Panc1 (cell line): ENCODE measurements at regions not wholly inside any gene's neighbourhood (a gene's known extent, or its start where the extent isn't known, plus 50 kb on each side); places are given as distances from the start of the nearest gene placed in this dataset.

ENCODE experiments used
- CTCF ChIP-seq: fragments of 450-650 bp; IDR thresholded peaks from 2 replicates; pipeline ENCODE4 v1.5.1; 2017; ENCODE audit warnings: mild to moderate bottlenecking
- POLR2AphosphoS5 ChIP-seq: IDR thresholded peaks from 2 replicates; pipeline ENCODE4 v1.6.1; 2012; ENCODE audit warnings: mild to moderate bottlenecking, low read depth, low read length, moderate library complexity
- SIN3A ChIP-seq: IDR thresholded peaks from 2 replicates; pipeline ENCODE4 v1.6.1; 2012; ENCODE audit warnings: low read depth, mild to moderate bottlenecking, low read length, moderate library complexity, borderline replicate concordance; ENCODE audit not compliant: insufficient read depth
- TF ChIP-seq, protein P1 (sequence below), 2 experiments: IDR thresholded peaks; 2 replicates each; pipeline ENCODE4 v1.6.1; 2011 to 2012; ENCODE audit warnings: low read depth in 2 of 2, control low read depth in 1 of 2, low read length in 1 of 2, mild to moderate bottlenecking in 1 of 2, moderate library complexity in 1 of 2; ENCODE audit not compliant: insufficient read depth in 1 of 2

DNA sequence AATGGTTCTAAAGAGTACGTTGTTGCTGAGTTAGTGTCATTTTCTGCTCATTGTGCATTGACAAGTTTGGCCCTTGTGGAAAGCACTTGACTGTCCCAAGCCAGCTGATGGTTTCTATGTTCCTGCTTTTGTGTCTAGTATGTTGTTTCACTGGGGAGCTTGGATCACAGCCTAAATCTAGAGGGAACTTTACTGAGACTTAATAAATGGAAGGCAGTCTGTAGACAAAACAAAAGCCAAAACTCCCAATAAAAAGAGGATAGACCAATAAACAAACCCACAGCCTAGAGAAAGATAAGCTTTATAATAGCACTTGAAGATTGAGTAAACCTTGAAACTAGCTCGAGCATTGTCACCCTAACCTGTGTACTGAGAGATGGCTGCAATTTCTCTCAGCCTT, 196.8 kb downstream of the ADRA2A start:
- no peak for TF ChIP-seq CTCF
- no peak for TF ChIP-seq POLR2AphosphoS5
- TF ChIP-seq, protein P1, sequence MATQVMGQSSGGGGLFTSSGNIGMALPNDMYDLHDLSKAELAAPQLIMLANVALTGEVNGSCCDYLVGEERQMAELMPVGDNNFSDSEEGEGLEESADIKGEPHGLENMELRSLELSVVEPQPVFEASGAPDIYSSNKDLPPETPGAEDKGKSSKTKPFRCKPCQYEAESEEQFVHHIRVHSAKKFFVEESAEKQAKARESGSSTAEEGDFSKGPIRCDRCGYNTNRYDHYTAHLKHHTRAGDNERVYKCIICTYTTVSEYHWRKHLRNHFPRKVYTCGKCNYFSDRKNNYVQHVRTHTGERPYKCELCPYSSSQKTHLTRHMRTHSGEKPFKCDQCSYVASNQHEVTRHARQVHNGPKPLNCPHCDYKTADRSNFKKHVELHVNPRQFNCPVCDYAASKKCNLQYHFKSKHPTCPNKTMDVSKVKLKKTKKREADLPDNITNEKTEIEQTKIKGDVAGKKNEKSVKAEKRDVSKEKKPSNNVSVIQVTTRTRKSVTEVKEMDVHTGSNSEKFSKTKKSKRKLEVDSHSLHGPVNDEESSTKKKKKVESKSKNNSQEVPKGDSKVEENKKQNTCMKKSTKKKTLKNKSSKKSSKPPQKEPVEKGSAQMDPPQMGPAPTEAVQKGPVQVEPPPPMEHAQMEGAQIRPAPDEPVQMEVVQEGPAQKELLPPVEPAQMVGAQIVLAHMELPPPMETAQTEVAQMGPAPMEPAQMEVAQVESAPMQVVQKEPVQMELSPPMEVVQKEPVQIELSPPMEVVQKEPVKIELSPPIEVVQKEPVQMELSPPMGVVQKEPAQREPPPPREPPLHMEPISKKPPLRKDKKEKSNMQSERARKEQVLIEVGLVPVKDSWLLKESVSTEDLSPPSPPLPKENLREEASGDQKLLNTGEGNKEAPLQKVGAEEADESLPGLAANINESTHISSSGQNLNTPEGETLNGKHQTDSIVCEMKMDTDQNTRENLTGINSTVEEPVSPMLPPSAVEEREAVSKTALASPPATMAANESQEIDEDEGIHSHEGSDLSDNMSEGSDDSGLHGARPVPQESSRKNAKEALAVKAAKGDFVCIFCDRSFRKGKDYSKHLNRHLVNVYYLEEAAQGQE (IDR thresholded peaks at IDR 0.05; ENCODE audit: insufficient read depth in 1 of 2, low read depth in 2 of 2, low read length in 1 of 2): no peak
- no peak for TF ChIP-seq SIN3A
